HPDE6-E6E7 (cell line): ENCODE measurements at regions not wholly inside any gene's neighbourhood (a gene's known extent, or its start where the extent isn't known, plus 50 kb on each side); places are given as distances from the start of the nearest gene placed in this dataset.

Source experiments
- DNase-seq: peaks from one replicate; pipeline ENCODE4 v3.0.0; 2011; ENCODE audit warnings: missing footprints; ENCODE audit errors: extremely low spot score

- DNase-seq: no peak
These were observed 605.6 kb upstream of the BOD1L1 start for GRCh38 chr4:14233126-14233525.

GRCh38 chr4:14234307-14234706, 606.8 kb upstream of the BOD1L1 start:
- no peak for DNase-seq

GRCh38 chr4:14236359-14236758, 608.8 kb upstream of the BOD1L1 start:
- no peak for DNase-seq

GRCh38 chr4:14237911-14238310, 610.4 kb upstream of the BOD1L1 start:
- DNase-seq: no peak

DNA sequence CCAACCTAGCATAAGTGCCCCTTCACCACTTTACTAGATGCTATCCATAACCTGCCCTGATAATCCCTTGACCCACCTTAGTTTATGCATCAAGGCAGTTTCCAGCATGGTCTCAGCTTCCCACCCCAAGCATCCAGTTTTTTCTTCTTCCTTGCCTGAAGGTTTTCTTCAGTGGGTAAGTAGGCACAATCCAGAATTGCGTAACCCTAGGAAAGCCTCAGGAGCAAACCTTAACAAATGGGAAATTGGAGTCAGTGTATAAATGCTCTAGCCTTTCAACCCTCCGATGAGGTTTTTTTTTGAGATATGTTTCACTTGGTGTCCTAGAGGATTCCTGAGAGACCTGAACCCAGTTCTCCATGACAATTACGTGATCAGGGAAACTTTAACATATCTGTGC, 614.0 kb upstream of the BOD1L1 start:
- DNase-seq: no peak

DNA sequence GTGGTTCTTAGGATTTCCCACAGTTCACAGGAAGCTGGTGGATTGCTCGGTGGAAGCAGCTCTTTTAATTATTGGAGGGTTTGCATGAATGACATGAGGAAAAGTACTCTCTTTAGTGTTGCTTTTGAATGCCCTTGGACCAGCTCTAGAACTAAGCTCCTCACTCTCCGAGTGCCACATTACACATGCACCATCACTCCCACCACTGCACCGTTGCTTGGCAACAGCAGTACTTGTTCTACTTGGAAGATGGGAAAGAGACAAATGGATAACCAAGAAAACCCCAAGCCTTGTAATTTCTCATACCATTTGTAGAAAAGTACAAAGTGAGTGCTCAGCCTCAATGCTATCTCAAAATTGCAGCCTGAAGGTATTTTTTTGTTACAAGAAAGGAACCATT, 620.2 kb upstream of the BOD1L1 start:
- DNase-seq: no peak

GRCh38 chr4:14249226-14249625, 621.7 kb upstream of the BOD1L1 start:
- no peak for DNase-seq

- DNase-seq: peak; percentile 53
These were observed 626.7 kb upstream of the BOD1L1 start for GRCh38 chr4:14254252-14254651.

GRCh38 chr4:14254926-14255325, 627.4 kb upstream of the BOD1L1 start:
- no peak for DNase-seq

- no peak for DNase-seq
These were observed 630.4 kb upstream of the BOD1L1 start for GRCh38 chr4:14257903-14258302.

GRCh38 chr4:14259936-14260335, 632.4 kb upstream of the BOD1L1 start:
- DNase-seq: no peak

DNA sequence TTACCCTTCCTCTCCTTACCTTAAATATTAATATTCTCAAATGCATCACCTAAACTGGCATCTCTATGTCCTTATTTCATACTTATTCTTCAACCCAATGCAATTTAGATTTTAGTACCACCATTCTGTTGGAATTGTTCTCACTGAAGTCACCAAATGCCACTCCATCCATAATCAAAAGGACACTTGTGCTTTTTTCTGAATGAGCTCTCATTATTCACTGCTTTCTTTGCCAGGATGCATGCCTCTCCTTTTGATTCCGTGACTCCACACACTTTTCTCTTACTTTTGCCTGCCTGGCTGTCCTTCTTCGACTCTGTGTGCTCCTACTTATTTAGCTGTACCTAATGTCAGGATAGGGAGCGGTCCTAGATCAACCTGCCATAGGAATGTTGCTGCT, 633.1 kb upstream of the BOD1L1 start:
- no peak for DNase-seq

GRCh38 chr4:14262221-14262620, 634.7 kb upstream of the BOD1L1 start:
- DNase-seq: no peak

- DNase-seq: no peak
These were observed 636.9 kb upstream of the BOD1L1 start for GRCh38 chr4:14264437-14264836.

GRCh38 chr4:14265651-14266050, 638.1 kb upstream of the BOD1L1 start:
- no peak for DNase-seq

- DNase-seq: no peak
These were observed 640.0 kb upstream of the BOD1L1 start for GRCh38 chr4:14267373-14268060.

DNA sequence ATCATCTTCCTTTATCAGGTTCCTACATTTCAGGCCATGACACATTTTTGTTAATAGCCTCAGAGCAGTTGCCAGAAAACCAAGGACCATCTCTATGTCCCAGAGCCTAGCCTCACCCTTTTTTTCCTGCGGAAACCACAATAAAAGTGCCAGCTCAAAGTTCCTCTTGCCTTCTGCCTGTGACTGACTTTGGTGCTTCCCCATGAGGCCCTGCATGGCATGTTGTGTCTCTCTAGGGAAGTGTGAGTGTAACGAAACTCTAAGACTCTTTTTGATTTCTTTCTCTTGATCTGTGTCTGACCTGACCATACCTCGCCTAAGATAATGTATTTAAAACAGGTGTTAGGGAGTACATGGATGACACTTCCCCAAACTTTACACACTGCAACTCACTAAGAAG, 642.3 kb upstream of the BOD1L1 start:
- no peak for DNase-seq

DNA sequence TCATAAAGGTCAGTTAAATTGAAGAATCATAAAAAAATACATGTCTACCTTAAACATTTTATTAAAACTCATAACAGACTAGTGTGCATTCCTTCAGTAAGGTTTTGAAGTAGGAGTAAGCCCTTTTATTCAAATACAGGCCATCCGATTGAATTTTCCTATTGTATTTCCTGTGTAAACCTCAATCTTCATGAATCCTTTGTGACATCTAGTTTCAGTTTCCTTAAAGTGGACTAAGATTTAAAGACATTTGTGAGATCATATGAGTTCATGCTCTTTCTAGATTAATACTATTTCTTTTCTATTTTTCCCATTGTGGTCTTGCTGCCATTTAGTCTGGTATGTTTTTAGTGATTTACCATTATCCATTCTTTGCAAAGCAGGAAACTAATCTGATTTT, 644.7 kb upstream of the BOD1L1 start:
- DNase-seq: no peak

DNA sequence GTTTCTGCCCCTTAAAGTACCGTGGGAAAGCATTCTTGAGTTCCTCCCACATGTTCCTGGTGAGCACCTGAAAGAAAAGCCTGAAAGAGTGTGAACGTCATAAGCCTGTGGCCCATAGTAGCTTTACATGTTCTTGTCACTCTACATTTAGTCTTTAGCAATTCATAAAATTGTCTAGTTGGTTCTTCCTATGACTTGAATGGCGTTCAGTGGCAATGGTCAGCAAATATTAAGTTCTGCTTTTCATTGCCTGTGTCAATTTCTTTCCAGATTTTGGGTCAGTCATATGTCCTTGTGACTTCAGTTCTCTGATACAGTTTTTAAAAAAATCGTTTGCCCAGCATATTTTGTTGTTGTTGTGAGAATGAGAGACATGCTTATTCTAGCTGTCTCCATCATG, 650.0 kb upstream of the BOD1L1 start:
- no peak for DNase-seq

GRCh38 chr4:14280567-14280966, 653.0 kb upstream of the BOD1L1 start:
- DNase-seq: no peak

GRCh38 chr4:14284578-14284977, 657.1 kb upstream of the BOD1L1 start:
- no peak for DNase-seq

DNA sequence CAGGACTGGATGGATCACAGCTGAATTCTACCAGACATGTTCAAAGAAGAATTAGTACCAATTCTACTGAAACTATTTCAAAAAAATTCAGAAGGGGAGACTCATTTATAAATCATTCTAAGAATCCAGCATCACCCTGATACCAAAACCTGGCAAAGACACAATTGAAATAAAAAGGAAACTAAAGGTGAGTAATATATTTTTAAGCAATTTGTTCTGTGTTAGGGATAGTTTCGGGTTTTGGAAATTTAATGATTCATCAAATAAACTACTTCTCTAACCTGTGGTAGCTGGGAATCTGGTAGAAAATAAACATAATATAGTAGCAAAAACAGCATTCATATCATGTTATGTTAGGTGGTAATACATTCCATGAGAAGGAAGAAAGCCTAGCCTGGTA, 662.2 kb upstream of the BOD1L1 start:
- DNase-seq: no peak

DNA sequence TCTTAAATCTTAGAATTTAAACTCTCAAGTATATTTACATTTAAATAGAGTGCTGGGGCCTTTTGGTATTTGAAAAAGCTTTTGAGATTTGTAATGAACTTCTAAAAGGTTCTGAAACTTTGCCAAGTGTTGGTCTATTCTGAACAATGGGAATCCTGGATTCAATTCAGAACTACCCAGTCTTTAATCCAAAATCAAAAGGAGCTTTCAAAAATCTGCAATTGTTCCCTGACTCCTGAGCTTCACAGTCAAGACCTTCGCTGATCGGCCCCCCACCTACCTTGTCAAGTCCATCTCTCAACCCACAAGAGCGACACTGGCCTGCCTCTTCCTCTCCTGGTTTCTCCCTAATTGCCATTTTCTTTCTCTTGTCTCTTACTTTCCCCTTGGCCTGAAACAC, 666.1 kb upstream of the BOD1L1 start:
- DNase-seq: no peak

DNA sequence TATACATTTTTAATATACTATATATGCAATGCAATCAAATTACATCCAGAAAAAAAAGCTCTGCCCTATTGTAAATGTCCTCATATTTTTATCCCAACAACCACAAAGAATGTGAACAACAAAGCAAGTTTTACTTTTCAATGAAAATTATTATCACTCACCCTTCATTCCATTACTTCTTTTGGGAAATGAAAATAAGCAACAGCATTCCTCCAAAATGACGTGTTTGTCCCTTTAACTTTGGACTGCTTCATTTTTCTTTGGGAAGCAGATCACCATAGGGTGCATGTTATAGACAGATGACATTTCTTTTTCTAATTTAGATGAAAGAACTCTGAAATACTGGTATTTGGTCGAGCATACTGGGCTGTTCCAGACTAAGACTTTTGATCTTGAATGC, 667.1 kb upstream of the BOD1L1 start:
- DNase-seq: no peak
